Kidney epithelial cell (primary cell): ENCODE measurements at regions not wholly inside any gene's neighbourhood (a gene's known extent, or its start where the extent isn't known, plus 50 kb on each side); places are given as distances from the start of the nearest gene placed in this dataset.

Experiments used
- DNase-seq: peaks from one replicate; pipeline ENCODE4 v3.0.0-alpha.2; 2010; ENCODE audit warnings: low read depth
- H3K27me3 ChIP-seq: 2 replicates; pipeline ENCODE4 v1.6.0; 2011; ENCODE audit warnings: low read length; ENCODE audit not compliant: control insufficient read depth, insufficient read depth
- H3K36me3 ChIP-seq: 2 replicates; pipeline ENCODE4 v1.5.1; 2011; ENCODE audit warnings: low read length; ENCODE audit not compliant: control insufficient read depth, insufficient read depth
- H3K4me3 ChIP-seq: 2 replicates; pipeline ENCODE4 v1.5.1; 2011; ENCODE audit warnings: low read depth, mild to moderate bottlenecking, control low read depth, low read length
- TF ChIP-seq, protein P1 (sequence below): IDR thresholded peaks from 2 replicates; pipeline ENCODE4 v1.5.1; 2011; ENCODE audit warnings: mild to moderate bottlenecking, moderate library complexity, low read length, control low read depth, inconsistent platforms; ENCODE audit not compliant: insufficient read depth, poor library complexity, severe bottlenecking

DNA sequence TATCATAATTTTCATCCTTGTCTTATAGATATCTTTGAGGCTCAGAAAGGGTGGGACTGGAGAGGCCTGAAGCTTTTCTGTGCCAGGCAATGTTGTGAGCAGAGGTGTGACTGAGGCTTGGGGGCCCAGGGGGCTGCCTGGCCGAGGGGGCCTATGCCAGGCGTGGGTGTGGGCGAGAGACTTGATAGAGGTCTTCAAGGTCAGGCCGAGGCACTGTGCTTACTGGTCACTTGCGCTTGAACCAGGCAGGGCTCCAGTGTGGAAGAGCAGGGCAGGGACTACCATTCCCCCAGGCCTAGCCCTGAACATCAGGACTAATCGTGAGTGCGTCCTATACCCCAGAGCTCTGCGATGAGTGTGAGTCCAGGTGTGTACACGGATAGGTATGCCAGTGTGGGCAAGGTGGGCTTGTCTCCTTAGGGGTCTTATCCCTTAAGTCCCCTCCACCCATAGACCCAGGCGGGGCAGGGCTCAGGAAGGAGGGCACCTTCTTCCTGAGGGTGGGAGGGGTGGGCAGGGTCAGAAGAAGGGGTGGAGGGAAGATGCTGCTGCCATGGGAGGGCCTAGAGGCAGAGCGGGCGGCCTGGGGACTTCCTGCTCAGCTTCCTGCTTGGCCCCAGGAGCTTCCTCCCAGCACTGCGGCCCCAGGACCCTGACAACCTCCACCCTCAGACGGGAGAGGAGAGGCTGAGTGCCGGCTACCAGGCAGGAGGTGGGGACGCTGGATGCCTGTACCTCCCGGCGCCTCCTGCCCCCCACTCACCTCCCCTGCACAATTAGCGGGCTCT is 84.7 kb downstream of the LINGO1 start:
- DNase-seq: no peak
- H3K36me3 ChIP-seq: no peaks in the 10 kb centered on the region
- H3K4me3 ChIP-seq: no peak overlapping the region
- TF ChIP-seq, protein P1, sequence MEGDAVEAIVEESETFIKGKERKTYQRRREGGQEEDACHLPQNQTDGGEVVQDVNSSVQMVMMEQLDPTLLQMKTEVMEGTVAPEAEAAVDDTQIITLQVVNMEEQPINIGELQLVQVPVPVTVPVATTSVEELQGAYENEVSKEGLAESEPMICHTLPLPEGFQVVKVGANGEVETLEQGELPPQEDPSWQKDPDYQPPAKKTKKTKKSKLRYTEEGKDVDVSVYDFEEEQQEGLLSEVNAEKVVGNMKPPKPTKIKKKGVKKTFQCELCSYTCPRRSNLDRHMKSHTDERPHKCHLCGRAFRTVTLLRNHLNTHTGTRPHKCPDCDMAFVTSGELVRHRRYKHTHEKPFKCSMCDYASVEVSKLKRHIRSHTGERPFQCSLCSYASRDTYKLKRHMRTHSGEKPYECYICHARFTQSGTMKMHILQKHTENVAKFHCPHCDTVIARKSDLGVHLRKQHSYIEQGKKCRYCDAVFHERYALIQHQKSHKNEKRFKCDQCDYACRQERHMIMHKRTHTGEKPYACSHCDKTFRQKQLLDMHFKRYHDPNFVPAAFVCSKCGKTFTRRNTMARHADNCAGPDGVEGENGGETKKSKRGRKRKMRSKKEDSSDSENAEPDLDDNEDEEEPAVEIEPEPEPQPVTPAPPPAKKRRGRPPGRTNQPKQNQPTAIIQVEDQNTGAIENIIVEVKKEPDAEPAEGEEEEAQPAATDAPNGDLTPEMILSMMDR: no peak
- peaks cover 10% of the 10 kb centered on the region for H3K27me3 ChIP-seq

DNA sequence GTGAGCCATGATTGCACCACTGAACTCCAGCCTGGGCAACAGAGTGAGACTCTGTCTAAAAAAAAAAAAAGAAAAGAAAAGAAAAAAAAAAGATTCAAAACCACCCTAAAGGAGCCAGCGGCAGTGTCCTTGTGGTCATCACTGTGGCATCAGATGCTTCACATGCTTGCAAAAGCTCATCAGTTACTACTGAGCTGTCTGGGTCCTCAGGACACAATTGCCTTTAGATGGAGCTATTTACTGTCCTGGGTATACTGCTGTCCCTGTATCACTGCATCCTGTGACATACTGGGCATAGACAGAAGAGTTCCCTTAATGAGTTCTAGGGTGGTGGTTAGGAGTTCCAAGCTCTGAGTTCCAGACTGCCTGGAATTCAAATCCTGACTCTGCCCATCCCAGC is 85.8 kb downstream of the LINGO1 start:
- Histone ChIP-seq H3K36me3 (no peaks in the 10 kb centered on the region), H3K27me3 (peaks cover 7% of the 10 kb centered on the region), H3K4me3 (no peak overlapping the region)
- TF ChIP-seq, protein P1: no peak
- DNase-seq: no peak

DNA sequence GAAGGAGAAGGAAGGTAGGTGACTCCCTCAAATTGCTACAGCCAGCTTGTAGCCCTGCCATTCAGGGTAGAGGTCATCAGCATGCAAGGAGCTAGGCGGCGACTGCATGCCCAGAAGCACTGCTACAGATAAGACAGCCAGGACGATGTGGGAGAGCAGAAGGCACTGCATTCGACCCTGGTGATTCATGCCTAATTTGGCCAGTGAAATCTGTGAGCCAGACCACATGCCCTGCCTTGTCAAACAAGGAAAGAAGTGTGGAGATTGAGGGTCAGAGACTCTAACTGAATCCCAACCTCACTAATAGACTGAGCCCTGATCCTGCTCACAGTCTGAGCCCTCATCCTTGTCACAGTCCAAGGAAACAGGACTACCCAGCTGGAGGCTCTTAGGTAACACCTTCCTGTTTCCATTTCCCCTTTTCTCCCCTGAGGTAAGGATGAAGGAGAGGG is 86.6 kb downstream of the LINGO1 start:
- Histone ChIP-seq H3K27me3 (peaks cover 6% of the 10 kb centered on the region), H3K4me3 (no peak overlapping the region), H3K36me3 (no peaks in the 10 kb centered on the region)
- no peak for DNase-seq
- TF ChIP-seq, protein P1: no peak

DNA sequence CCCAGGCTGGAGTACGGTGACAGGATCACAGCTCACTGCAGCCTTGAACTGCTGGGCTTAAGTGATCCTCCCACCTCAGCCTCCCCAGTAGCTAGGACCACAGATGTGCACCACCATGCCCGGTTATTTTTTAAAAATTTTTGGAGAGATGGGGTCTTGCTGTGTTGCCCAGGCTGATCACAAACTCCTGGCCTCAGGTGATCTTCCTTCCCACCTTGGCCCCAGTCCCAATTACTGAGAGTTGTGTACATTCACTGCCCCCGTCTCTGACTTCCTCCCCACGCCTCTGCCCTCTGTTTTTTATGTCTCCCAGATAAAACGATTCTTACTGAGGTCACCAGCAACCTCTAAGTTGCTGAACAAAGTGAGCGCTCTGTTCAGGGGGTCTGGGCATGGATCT is 87.7 kb downstream of the LINGO1 start:
- no peak overlapping the region for H3K4me3 ChIP-seq
- peaks cover 5% of the 10 kb centered on the region for H3K27me3 ChIP-seq
- TF ChIP-seq, protein P1: no peak
- DNase-seq: no peak
- no peaks in the 10 kb centered on the region for H3K36me3 ChIP-seq

DNA sequence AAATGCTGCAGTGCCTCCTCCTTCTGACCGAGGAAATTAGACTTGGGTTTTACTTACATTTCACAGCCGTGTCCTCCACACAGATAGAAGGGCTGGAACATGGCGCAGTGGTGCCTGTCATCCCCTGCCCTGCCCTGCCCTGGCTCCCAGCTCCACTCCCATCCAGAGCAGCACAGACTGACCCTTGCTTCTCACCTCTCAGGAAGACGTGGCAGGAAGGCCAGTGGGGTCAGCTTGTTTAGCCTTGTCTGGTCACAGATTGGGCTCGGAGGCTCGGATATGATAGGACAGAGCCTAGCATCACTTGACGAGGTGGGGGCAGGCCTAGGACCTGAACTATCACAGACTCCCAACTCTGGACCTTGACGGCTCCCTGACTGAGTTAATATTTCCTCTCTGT is 88.5 kb downstream of the LINGO1 start:
- DNase-seq: no peak
- H3K4me3 ChIP-seq: no peak overlapping the region
- no peaks in the 10 kb centered on the region for H3K36me3 ChIP-seq
- H3K27me3 ChIP-seq: peaks cover 5% of the 10 kb centered on the region
- TF ChIP-seq, protein P1: no peak
